ENCODE measurements at regions not wholly inside any gene's neighbourhood (a gene's known extent, or its start where the extent isn't known, plus 50 kb on each side); places are given as distances from the start of the nearest gene placed in this dataset.

DNA sequence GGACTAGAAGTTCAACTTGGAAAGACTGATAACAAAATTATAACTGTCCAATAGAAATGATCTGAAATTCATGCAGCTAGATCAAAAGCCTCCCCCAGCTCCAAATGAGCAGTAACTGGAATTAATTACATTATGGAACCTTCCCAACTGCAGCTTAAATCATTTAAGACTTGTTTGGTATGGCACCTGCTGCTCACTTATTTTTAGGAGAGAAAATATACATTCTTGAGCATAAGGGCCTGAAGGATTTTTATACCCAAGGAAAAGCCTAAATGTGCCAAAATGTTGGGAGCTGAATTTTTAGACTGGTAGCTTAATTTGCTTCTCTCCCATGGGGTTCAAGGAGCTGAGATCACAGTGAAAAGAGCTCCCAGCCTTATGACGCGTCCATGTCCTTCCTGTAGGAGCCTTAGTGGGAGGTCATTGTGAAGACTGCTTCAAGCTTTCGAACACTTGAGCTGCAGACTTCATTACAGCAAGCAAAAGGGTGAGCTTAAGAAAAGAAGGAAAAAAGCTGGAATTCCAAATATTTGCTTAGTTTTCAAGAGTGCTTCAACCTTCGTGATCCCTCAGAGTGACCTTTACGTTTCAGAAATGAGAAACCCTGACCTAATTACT lies 276.0 kb downstream of the DMAC1 start:
- no peaks in the 10 kb centered on the region for H3K36me3 ChIP-seq (ENCODE audit: control insufficient read depth in 2 of 4, insufficient read depth in 4 of 4, low read length in 3 of 4)
- no peak overlapping the region for H3K4ac ChIP-seq (replicated peaks; ENCODE audit: insufficient read length, low read depth, low read length)
- no peak overlapping the region for H2BK15ac ChIP-seq (ENCODE audit: low read length)
- no peaks in the 10 kb centered on the region for H3K9me3 ChIP-seq (ENCODE audit: insufficient read depth in 2 of 2, low read depth in 1 of 2, low read length in 1 of 2)
- H4K91ac ChIP-seq (replicated peaks; ENCODE audit: insufficient read length, low read length): no peak overlapping the region
- no peak overlapping the region for H3K56ac ChIP-seq (replicated peaks; ENCODE audit: insufficient read length, low read depth, low read length)
- WGBS, 2 experiments (ENCODE audit: extremely low coverage in 1 of 2, insufficient coverage in 1 of 2, insufficient read length in 1 of 2, insufficient replicate concordance in 2 of 2, low coverage in 1 of 2, low lambda C conversion rate in 2 of 2, missing lambda C conversion rate in 1 of 2): 64% methylated on average over 5 of the region's 5 CpGs; no CpG with 5 or more reads in 1 of the 2 experiments
- no peak overlapping the region for H3K14ac ChIP-seq (ENCODE audit: insufficient read length)
- H3K79me1 ChIP-seq (ENCODE audit: low read depth, low read length): no peaks in the 10 kb centered on the region
- no peak overlapping the region for H2BK120ac ChIP-seq (replicated peaks; ENCODE audit: low read depth, low read length)
- FAIRE-seq (no peak), DNase-seq (ENCODE audit: low read depth in 1 of 2, low spot score in 2 of 2) (no peak)
- H2AFZ ChIP-seq (ENCODE audit: low read length): no peak overlapping the region
- H3K18ac ChIP-seq (ENCODE audit: extremely low read depth, low read length): no peak overlapping the region
- no peak overlapping the region for H3K27ac ChIP-seq (ENCODE audit: low read depth, low read length)
- H3K9ac ChIP-seq (replicated peaks in 1 of 4; ENCODE audit: extremely low read depth in 1 of 4, low read depth in 3 of 4, low read length in 3 of 4): no peak overlapping the region
- ChIA-PET CTCF (ENCODE audit: partially characterized antibody) (interaction anchor here (0.9 to 1.5 kb wide), 3 partner anchors 9 to 113 kb away, joined by 3 to 4 read pairs (median 3); no protein-coding TSS in a partner anchor), POLR2A (ENCODE audit: partially characterized antibody) (no interaction called here)
- no peak overlapping the region for H3K23ac ChIP-seq (ENCODE audit: insufficient read length)
- no peaks in the 10 kb centered on the region for H4K20me1 ChIP-seq (replicated peaks in 1 of 2; ENCODE audit: control insufficient read depth in 1 of 2, insufficient read depth in 2 of 2, low read length in 2 of 2)
- no peaks in the 10 kb centered on the region for H3K4me1 ChIP-seq (replicated peaks in 1 of 4; ENCODE audit: control insufficient read depth in 3 of 4, insufficient read depth in 4 of 4, low read length in 3 of 4)
- no peak overlapping the region for H2BK20ac ChIP-seq (ENCODE audit: low read length)
- no peak overlapping the region for H3K4me3 ChIP-seq (ENCODE audit: extremely low read depth in 1 of 4, insufficient read depth in 2 of 4, low read depth in 3 of 4, low read length in 4 of 4)
- no peak overlapping the region for H4K8ac ChIP-seq (ENCODE audit: extremely low read depth, insufficient read depth, low read length)
- H2BK12ac ChIP-seq (ENCODE audit: low read depth, low read length): no peak overlapping the region
- H3K79me2 ChIP-seq (ENCODE audit: control insufficient read depth in 1 of 2, insufficient read depth in 2 of 2, low read length in 2 of 2): no peaks in the 10 kb centered on the region
- no peaks in the 10 kb centered on the region for H3K27me3 ChIP-seq (replicated peaks in 1 of 4; ENCODE audit: control insufficient read depth in 3 of 4, extremely low read depth in 1 of 4, insufficient read depth in 3 of 4, low read length in 3 of 4)
- no peaks in the 10 kb centered on the region for H3K23me2 ChIP-seq (ENCODE audit: low read depth, low read length)
- no peak overlapping the region for H2AK5ac ChIP-seq (ENCODE audit: low read depth, low read length)
- no peak overlapping the region for H4K5ac ChIP-seq (ENCODE audit: insufficient read length, low read depth, low read length)
- TF ChIP-seq TEAD4 (IDR thresholded peaks at IDR 0.05; ENCODE audit: low read depth, low read length) (0 out of 2 replicates have a peak, but pooled peaks have one; percentile 18), FOSL1 (IDR thresholded peaks at IDR 0.05; ENCODE audit: insufficient read depth, low read depth, low read length) (no peak)
- no peak overlapping the region for H3K4me2 ChIP-seq (ENCODE audit: insufficient read depth in 1 of 2, low read depth in 2 of 2, low read length in 2 of 2)
- no peak overlapping the region for H2BK5ac ChIP-seq (ENCODE audit: low read depth, low read length)

All from H1 (cell line).